Large intestine (tissue), 3 donors: ENCODE measurements at regions not wholly inside any gene's neighbourhood (a gene's known extent, or its start where the extent isn't known, plus 50 kb on each side); places are given as distances from the start of the nearest gene placed in this dataset.
"Not testable (repeated sequence)": the region's sequence is repeated elsewhere in the genome, so short reads cannot be mapped to it uniquely, and the experiment has no call there.

ENCODE experiments used
- DNase-seq, 2 donors: peaks; one replicate each; pipeline versions ENCODE4 v3.0.0 to v3.0.0-alpha.2; 2013
- H3K27ac ChIP-seq: one replicate; pipeline ENCODE4 v1.5.1; 2013; ENCODE audit warnings: low read length
- H3K27me3 ChIP-seq: 2 replicates; pipeline ENCODE4 v1.6.1; 2013; ENCODE audit warnings: low read length; ENCODE audit not compliant: control insufficient read depth, insufficient read depth
- H3K36me3 ChIP-seq: 2 replicates; pipeline ENCODE4 v1.6.1; 2013; ENCODE audit warnings: low read length; ENCODE audit not compliant: control insufficient read depth, insufficient read depth
- H3K4me1 ChIP-seq: one replicate; pipeline ENCODE4 v1.6.1; 2013; ENCODE audit warnings: low read length; ENCODE audit not compliant: control insufficient read depth, insufficient read depth
- H3K4me3 ChIP-seq: one replicate; pipeline ENCODE4 v1.5.1; 2013; ENCODE audit warnings: low read length
- H3K9me3 ChIP-seq: one replicate; pipeline ENCODE4 v1.6.1; 2013; ENCODE audit warnings: mild to moderate bottlenecking, low read depth, low read length, moderate library complexity; ENCODE audit not compliant: control insufficient read depth
- WGBS: methylation state at CpG from one replicate; pipeline ENCODE4 v1.1.5; 2013; ENCODE audit warnings: low lambda C conversion rate; ENCODE audit not compliant: insufficient coverage; 5-methylcytosine and 5-hydroxymethylcytosine counted together

GRCh38 chr2:129532158-129532557, 447.3 kb upstream of the RAB6C start:
- not testable (repeated sequence) for H3K4me1 ChIP-seq, H3K36me3 ChIP-seq, H3K9me3 ChIP-seq, H3K27me3 ChIP-seq, H3K27ac ChIP-seq, H3K4me3 ChIP-seq, DNase-seq
- no CpG with 5 or more reads among the region's 9 CpGs for WGBS

- Histone ChIP-seq H3K4me3 (no peak overlapping the region), H3K27ac (no peak overlapping the region), H3K36me3 (no peaks in the 10 kb centered on the region), H3K9me3 (peaks cover 2% of the 10 kb centered on the region), H3K4me1 (no peaks in the 10 kb centered on the region), H3K27me3 (no peaks in the 10 kb centered on the region)
- WGBS = 100% methylated on average over 1 of the region's 3 CpGs
- no peak for DNase-seq
Measured at GRCh38 chr2:129548880-129549279, 430.6 kb upstream of the RAB6C start.

- no peaks in the 10 kb centered on the region for H3K27me3 ChIP-seq
- DNase-seq = no peak
- no peaks in the 10 kb centered on the region for H3K36me3 ChIP-seq
- no peak overlapping the region for H3K27ac ChIP-seq
- no peaks in the 10 kb centered on the region for H3K4me1 ChIP-seq
- WGBS = 80% methylated on average over 2 of the region's 4 CpGs
- no peaks in the 10 kb centered on the region for H3K9me3 ChIP-seq
- no peak overlapping the region for H3K4me3 ChIP-seq
Measured at GRCh38 chr2:129550536-129550935, 428.9 kb upstream of the RAB6C start.

GRCh38 chr2:129554373-129554772, 425.1 kb upstream of the RAB6C start:
- DNase-seq = no peak
- no peaks in the 10 kb centered on the region for H3K4me1 ChIP-seq
- no peaks in the 10 kb centered on the region for H3K36me3 ChIP-seq
- no peak overlapping the region for H3K4me3 ChIP-seq
- H3K27me3 ChIP-seq = no peaks in the 10 kb centered on the region
- no peaks in the 10 kb centered on the region for H3K9me3 ChIP-seq
- no CpG with 5 or more reads among the region's 3 CpGs for WGBS
- H3K27ac ChIP-seq = no peak overlapping the region

- no peak overlapping the region for H3K4me3 ChIP-seq
- no peaks in the 10 kb centered on the region for H3K27me3 ChIP-seq
- no peak overlapping the region for H3K27ac ChIP-seq
- WGBS = no CpG with 5 or more reads among the region's 8 CpGs
- DNase-seq = no peak
- no peaks in the 10 kb centered on the region for H3K9me3 ChIP-seq
- no peaks in the 10 kb centered on the region for H3K36me3 ChIP-seq
- no peaks in the 10 kb centered on the region for H3K4me1 ChIP-seq
Measured at GRCh38 chr2:129559101-129559500, 420.4 kb upstream of the RAB6C start.

GRCh38 chr2:129565551-129566109, 413.8 kb upstream of the RAB6C start:
- peaks cover 5% of the 10 kb centered on the region for H3K27me3 ChIP-seq
- H3K4me3 ChIP-seq = no peak overlapping the region
- no peaks in the 10 kb centered on the region for H3K36me3 ChIP-seq
- H3K27ac ChIP-seq = no peak overlapping the region
- no peaks in the 10 kb centered on the region for H3K4me1 ChIP-seq
- no peaks in the 10 kb centered on the region for H3K9me3 ChIP-seq
- no peak for DNase-seq
- WGBS = no CpG with 5 or more reads among the region's 5 CpGs

GRCh38 chr2:129570812-129571211, 408.7 kb upstream of the RAB6C start:
- H3K27ac ChIP-seq, H3K4me3 ChIP-seq, DNase-seq, H3K36me3 ChIP-seq, H3K9me3 ChIP-seq, H3K4me1 ChIP-seq, H3K27me3 ChIP-seq: not testable (repeated sequence)
- 100% methylated on average over 2 of the region's 2 CpGs for WGBS

GRCh38 chr2:129575431-129575830, 404.0 kb upstream of the RAB6C start:
- Histone ChIP-seq H3K4me1 (no peaks in the 10 kb centered on the region), H3K9me3 (no peaks in the 10 kb centered on the region), H3K27me3 (no peaks in the 10 kb centered on the region), H3K27ac (no peak overlapping the region), H3K36me3 (no peaks in the 10 kb centered on the region), H3K4me3 (no peak overlapping the region)
- DNase-seq = no peak
- WGBS = 40% methylated on average over 1 of the region's 2 CpGs

GRCh38 chr2:129575880-129576279, 403.6 kb upstream of the RAB6C start:
- Histone ChIP-seq H3K27me3 (no peaks in the 10 kb centered on the region), H3K9me3 (no peaks in the 10 kb centered on the region), H3K4me3 (no peak overlapping the region), H3K27ac (no peak overlapping the region), H3K4me1 (no peaks in the 10 kb centered on the region), H3K36me3 (no peaks in the 10 kb centered on the region)
- WGBS = 89% methylated on average over 2 of the region's 4 CpGs
- DNase-seq = no peak

GRCh38 chr2:129580001-129580400, 399.5 kb upstream of the RAB6C start:
- no peak for DNase-seq
- WGBS = no CpG with 5 or more reads among the region's 1 CpG
- Histone ChIP-seq H3K4me1 (no peaks in the 10 kb centered on the region), H3K4me3 (no peak overlapping the region), H3K27me3 (no peaks in the 10 kb centered on the region), H3K9me3 (no peaks in the 10 kb centered on the region), H3K36me3 (no peaks in the 10 kb centered on the region), H3K27ac (no peak overlapping the region)

- no peak for DNase-seq
- Histone ChIP-seq H3K27me3 (peaks cover 12% of the 10 kb centered on the region), H3K36me3 (no peaks in the 10 kb centered on the region), H3K4me3 (no peak overlapping the region), H3K27ac (no peak overlapping the region), H3K4me1 (no peaks in the 10 kb centered on the region), H3K9me3 (peaks cover 7% of the 10 kb centered on the region)
Measured at GRCh38 chr2:129585760-129586159, 393.7 kb upstream of the RAB6C start.
